ENCODE measurements at regions not wholly inside any gene's neighbourhood (a gene's known extent, or its start where the extent isn't known, plus 50 kb on each side); places are given as distances from the start of the nearest gene placed in this dataset.

- no peak for DNase-seq (ENCODE audit: low spot score)
- Histone ChIP-seq H3K4me3 (no peak overlapping the region), H3K4me1 (replicated peaks) (no peaks in the 10 kb centered on the region), H3K9me3 (no peaks in the 10 kb centered on the region), H3K27me3 (replicated peaks; ENCODE audit: insufficient read depth) (no peaks in the 10 kb centered on the region), H3K36me3 (no peaks in the 10 kb centered on the region), H3K27ac (no peak overlapping the region)
- TF ChIP-seq POLR2A (IDR thresholded peaks at IDR 0.05) (no peak), POLR2AphosphoS5 (IDR thresholded peaks at IDR 0.05) (no peak), CTCF (IDR thresholded peaks at IDR 0.05) (no peak)
- intact Hi-C loops (cut with DNase I), result no loop called here
- WGBS, result 32% methylated on average over 1 of the region's 1 CpG
Measured at GRCh38 chr3:181947606-181948005, 235.9 kb downstream of the SOX2 start.

- TF ChIP-seq POLR2A (IDR thresholded peaks at IDR 0.05) (no peak), POLR2AphosphoS5 (IDR thresholded peaks at IDR 0.05) (no peak), CTCF (IDR thresholded peaks at IDR 0.05) (no peak)
- intact Hi-C loops (cut with DNase I), result no loop called here
- H3K27ac ChIP-seq, result no peak overlapping the region
- no peak for DNase-seq (ENCODE audit: low spot score)
- no peaks in the 10 kb centered on the region for H3K4me1 ChIP-seq (replicated peaks)
- H3K9me3 ChIP-seq, result no peaks in the 10 kb centered on the region
- no peaks in the 10 kb centered on the region for H3K27me3 ChIP-seq (replicated peaks; ENCODE audit: insufficient read depth)
- H3K4me3 ChIP-seq, result no peak overlapping the region
- H3K36me3 ChIP-seq, result no peaks in the 10 kb centered on the region
- 91% methylated on average over 2 of the region's 2 CpGs for WGBS
Measured at GRCh38 chr3:181948286-181948685, 236.6 kb downstream of the SOX2 start.

- no peak for TF ChIP-seq POLR2AphosphoS5 (IDR thresholded peaks at IDR 0.05)
- no peak for TF ChIP-seq CTCF (IDR thresholded peaks at IDR 0.05)
- DNase-seq (ENCODE audit: low spot score), result no peak
Measured at GRCh38 chr3:181952221-181952620, 240.5 kb downstream of the SOX2 start.

GRCh38 chr3:181952929-181953328, 241.2 kb downstream of the SOX2 start:
- no peaks in the 10 kb centered on the region for H3K4me1 ChIP-seq (replicated peaks)
- H3K27me3 ChIP-seq (replicated peaks; ENCODE audit: insufficient read depth), result no peaks in the 10 kb centered on the region
- DNase-seq (ENCODE audit: low spot score), result no peak
- H3K9me3 ChIP-seq, result no peaks in the 10 kb centered on the region
- 70% methylated on average over 4 of the region's 4 CpGs for WGBS
- H3K36me3 ChIP-seq, result no peaks in the 10 kb centered on the region
- intact Hi-C loops (cut with DNase I), result no loop called here
- TF ChIP-seq POLR2AphosphoS5 (IDR thresholded peaks at IDR 0.05) (no peak), CTCF (IDR thresholded peaks at IDR 0.05) (no peak), POLR2A (IDR thresholded peaks at IDR 0.05) (no peak)
- H3K4me3 ChIP-seq, result no peak overlapping the region
- no peak overlapping the region for H3K27ac ChIP-seq

More at GRCh38 chr3:181952221-181952620, 240.5 kb downstream of the SOX2 start:
- Histone ChIP-seq H3K4me1 (replicated peaks) (no peaks in the 10 kb centered on the region), H3K36me3 (no peaks in the 10 kb centered on the region), H3K4me3 (no peak overlapping the region), H3K27ac (no peak overlapping the region), H3K27me3 (replicated peaks; ENCODE audit: insufficient read depth) (no peaks in the 10 kb centered on the region), H3K9me3 (no peaks in the 10 kb centered on the region)
- 73% methylated on average over 5 of the region's 5 CpGs for WGBS
- intact Hi-C loops (cut with DNase I), result no loop called here

- no peaks in the 10 kb centered on the region for H3K4me1 ChIP-seq (replicated peaks)
- TF ChIP-seq POLR2AphosphoS5 (IDR thresholded peaks at IDR 0.05) (no peak), CTCF (IDR thresholded peaks at IDR 0.05) (no peak), POLR2A (IDR thresholded peaks at IDR 0.05) (no peak)
- DNase-seq (ENCODE audit: low spot score), result no peak
- H3K27me3 ChIP-seq (replicated peaks; ENCODE audit: insufficient read depth), result no peaks in the 10 kb centered on the region
- H3K27ac ChIP-seq, result no peak overlapping the region
- intact Hi-C loops (cut with DNase I), result no loop called here
- H3K36me3 ChIP-seq, result no peaks in the 10 kb centered on the region
- 94% methylated on average over 2 of the region's 2 CpGs for WGBS
- no peak overlapping the region for H3K4me3 ChIP-seq
- no peaks in the 10 kb centered on the region for H3K9me3 ChIP-seq
Measured at GRCh38 chr3:181955566-181955965, 243.8 kb downstream of the SOX2 start.

Measured in prostate gland (tissue), 2 donors.